ENCODE measurements at regions not wholly inside any gene's neighbourhood (a gene's known extent, or its start where the extent isn't known, plus 50 kb on each side); places are given as distances from the start of the nearest gene placed in this dataset.
A peak's percentile ranks its signal among the peaks of the same experiment; 100 is the strongest.

GRCh38 chr15:62465173-62465572 is 300.1 kb upstream of the C2CD4B start:
- intact Hi-C loops (cut with DNase I) = no loop called here
- Histone ChIP-seq H3K27me3 (no peaks in the 10 kb centered on the region), H3K4me3 (peak overlapping the region in 1 of 2 donors; percentile 42), H3K9me3 (no peaks in the 10 kb centered on the region), H3K27ac (peak overlapping the region; percentile 25 to 56), H3K36me3 (no peaks in the 10 kb centered on the region), H3K4me1 (peaks cover 9 to 48% of the 10 kb centered on the region in 2 donors)
- DNase-seq (ENCODE audit: low spot score in 2 of 2) = no peak
- TF ChIP-seq CTCF (IDR thresholded peaks at IDR 0.05) = no peak

- no peak for TF ChIP-seq CTCF (IDR thresholded peaks at IDR 0.05)
Observed at GRCh38 chr15:62469478-62469873, 304.4 kb upstream of the C2CD4B start.

GRCh38 chr15:62469874-62470688 is 305.0 kb upstream of the C2CD4B start:
- Histone ChIP-seq H3K27ac (peak overlapping the region; percentile 92 to 98), H3K9me3 (no peaks in the 10 kb centered on the region), H3K27me3 (no peaks in the 10 kb centered on the region), H3K36me3 (no peaks in the 10 kb centered on the region), H3K4me3 (peak overlapping the region in 1 of 2 donors; percentile 26), H3K4me1 (peaks cover 37 to 83% of the 10 kb centered on the region in 2 donors)
- intact Hi-C loops (cut with DNase I) = loop anchor here (1.0 to 5.0 kb wide), 6 partner anchors 13 to 122 kb away; partner anchors contain the start of gene TLN2
- DNase-seq (ENCODE audit: low spot score in 2 of 2) = peak in 1 of 2 donors; percentile 93
- TF ChIP-seq CTCF (IDR thresholded peaks at IDR 0.05) = no peak

More at GRCh38 chr15:62469478-62469873, 304.4 kb upstream of the C2CD4B start:
- intact Hi-C loops (cut with DNase I) = no loop called here
- no peaks in the 10 kb centered on the region for H3K9me3 ChIP-seq
- DNase-seq (ENCODE audit: low spot score in 2 of 2) = peak in 1 of 2 donors; percentile 82
- H3K4me1 ChIP-seq = peaks cover 37 to 83% of the 10 kb centered on the region in 2 donors
- H3K4me3 ChIP-seq = peak overlapping the region in 1 of 2 donors; percentile 26
- no peaks in the 10 kb centered on the region for H3K27me3 ChIP-seq
- H3K27ac ChIP-seq = peak overlapping the region; percentile 92 to 98
- no peaks in the 10 kb centered on the region for H3K36me3 ChIP-seq

- H3K4me1 ChIP-seq = peaks cover 33 to 90% of the 10 kb centered on the region in 2 donors
- no peak overlapping the region for H3K4me3 ChIP-seq
- DNase-seq (ENCODE audit: low spot score in 2 of 2) = peak in 1 of 2 donors; percentile 83
- no peaks in the 10 kb centered on the region for H3K36me3 ChIP-seq
- no peak for TF ChIP-seq CTCF (IDR thresholded peaks at IDR 0.05)
- intact Hi-C loops (cut with DNase I) = loop anchor here (5.0 kb wide), 4 partner anchors 35 to 80 kb away; partner anchors contain the start of gene TLN2
- H3K9me3 ChIP-seq = no peaks in the 10 kb centered on the region
- no peaks in the 10 kb centered on the region for H3K27me3 ChIP-seq
- H3K27ac ChIP-seq = peak overlapping the region; percentile 92 to 98
Observed at GRCh38 chr15:62472616-62473299, 307.7 kb upstream of the C2CD4B start.

GRCh38 chr15:62474021-62474770 is 309.1 kb upstream of the C2CD4B start:
- no peak for TF ChIP-seq CTCF (IDR thresholded peaks at IDR 0.05)
- H3K36me3 ChIP-seq = no peaks in the 10 kb centered on the region
- H3K27ac ChIP-seq = peak overlapping the region; percentile 92 to 98
- intact Hi-C loops (cut with DNase I) = loop anchor here (5.0 kb wide), 4 partner anchors 33 to 82 kb away; partner anchors contain the start of gene TLN2
- H3K9me3 ChIP-seq = no peaks in the 10 kb centered on the region
- H3K27me3 ChIP-seq = no peaks in the 10 kb centered on the region
- DNase-seq (ENCODE audit: low spot score in 2 of 2) = no peak
- H3K4me3 ChIP-seq = no peak overlapping the region
- H3K4me1 ChIP-seq = peaks cover 30 to 83% of the 10 kb centered on the region in 2 donors

Data from ascending aorta (tissue), 2 donors.